ENCODE measurements at regions not wholly inside any gene's neighbourhood (a gene's known extent, or its start where the extent isn't known, plus 50 kb on each side); places are given as distances from the start of the nearest gene placed in this dataset.

- Histone ChIP-seq H3K27ac (ENCODE audit: extremely low read depth, low read depth, low read length) (no peak overlapping the region), H3K4me1 (ENCODE audit: control insufficient read depth, insufficient read depth, low read length) (no peaks in the 10 kb centered on the region), H3K36me3 (ENCODE audit: control insufficient read depth in 2 of 2, insufficient read depth in 1 of 2, low read length in 2 of 2) (no peaks in the 10 kb centered on the region), H3K9me3 (ENCODE audit: control insufficient read depth, insufficient read depth, low read depth, low read length) (no peaks in the 10 kb centered on the region), H3K4me3 (ENCODE audit: low read depth, low read length) (no peak overlapping the region)
- CTCF ChIA-PET, result interaction anchor here (1.1 kb wide), 1 partner anchor 53 kb away, joined by 3 read pairs; no protein-coding TSS in a partner anchor
- POLR2A ChIA-PET, result no interaction called here
- TF ChIP-seq MZF1 (tag by site-specific recombination; IDR thresholded peaks at IDR 0.05; ENCODE audit: borderline replicate concordance) (no peak), ZBTB20 (tag by site-specific recombination; IDR thresholded peaks at IDR 0.05) (no peak)
Observed at GRCh38 chr7:157485361-157485831, 148.6 kb downstream of the DNAJB6 start.

GRCh38 chr7:157486007-157486755 lies 149.4 kb downstream of the DNAJB6 start:
- CTCF ChIA-PET, result interaction anchor here (1.1 kb wide), 1 partner anchor 54 kb away, joined by 3 read pairs; no protein-coding TSS in a partner anchor
- Histone ChIP-seq H3K4me1 (ENCODE audit: control insufficient read depth, insufficient read depth, low read length) (no peaks in the 10 kb centered on the region), H3K4me3 (ENCODE audit: low read depth, low read length) (no peak overlapping the region), H3K27ac (ENCODE audit: extremely low read depth, low read depth, low read length) (no peak overlapping the region), H3K9me3 (ENCODE audit: control insufficient read depth, insufficient read depth, low read depth, low read length) (no peaks in the 10 kb centered on the region), H3K36me3 (ENCODE audit: control insufficient read depth in 2 of 2, insufficient read depth in 1 of 2, low read length in 2 of 2) (no peaks in the 10 kb centered on the region)
- POLR2A ChIA-PET, result no interaction called here
- TF ChIP-seq SCRT1 (tag by site-specific recombination; IDR thresholded peaks at IDR 0.05; ENCODE audit: borderline replicate concordance), result no peak
- no peak for TF ChIP-seq ZNF558 (tag by site-specific recombination; IDR thresholded peaks at IDR 0.05)
- no peak for TF ChIP-seq ZNF394 (tag by site-specific recombination; IDR thresholded peaks at IDR 0.05; ENCODE audit: borderline replicate concordance)
- no peak for TF ChIP-seq ZNF248 (tag by site-specific recombination; IDR thresholded peaks at IDR 0.05)
- TF ChIP-seq ZNF350 (tag by site-specific recombination; IDR thresholded peaks at IDR 0.05), result no peak
- TF ChIP-seq KLF10 (tag by site-specific recombination; IDR thresholded peaks at IDR 0.05), result no peak
- no peak for TF ChIP-seq SP7 (tag by site-specific recombination; IDR thresholded peaks at IDR 0.05)
- no peak for TF ChIP-seq ZNF555 (tag by site-specific recombination; conservative IDR thresholded peaks at IDR 0.05)
- no peak for TF ChIP-seq ZBTB44 (tag by site-specific recombination; IDR thresholded peaks at IDR 0.05)
- TF ChIP-seq ZNF24 (tag by site-specific recombination; IDR thresholded peaks at IDR 0.05), result no peak
- no peak for TF ChIP-seq ZSCAN5A (tag by site-specific recombination; IDR thresholded peaks at IDR 0.05)
- TF ChIP-seq ZSCAN18 (tag by site-specific recombination; IDR thresholded peaks at IDR 0.05), result no peak
- TF ChIP-seq ZNF157 (tag by site-specific recombination; IDR thresholded peaks at IDR 0.05), result no peak
- TF ChIP-seq ZNF561 (tag by site-specific recombination; IDR thresholded peaks at IDR 0.05; ENCODE audit: borderline replicate concordance), result no peak
- no peak for TF ChIP-seq HOXD13 (CRISPR knock-in tag; IDR thresholded peaks at IDR 0.05; ENCODE audit: borderline replicate concordance)
- no peak for TF ChIP-seq ZNF701 (tag by site-specific recombination; IDR thresholded peaks at IDR 0.05)

All from HEK293 (cell line).